T-helper 1 cell treated with Interleukin-12 subunit alpha and Interleukin-12 subunit beta and Interleukin-4 antibody, amounts not matched to agents 30 ng/mL and 1 ng/mL, for 36 hours (primary cell): ENCODE measurements at regions not wholly inside any gene's neighbourhood (a gene's known extent, or its start where the extent isn't known, plus 50 kb on each side); places are given as distances from the start of the nearest gene placed in this dataset.
"Not testable (repeated sequence)": the region's sequence is repeated elsewhere in the genome, so short reads cannot be mapped to it uniquely, and the experiment has no call there.

Experiments used
- intact Hi-C: fragments of 100-400 bp; cut with micrococcal nuclease; formaldehyde crosslinking; loops from one replicate; pipeline ENCODE4 v1.15.1; 2024

- intact Hi-C loops = no loop called here
Measured at GRCh38 chr6:156612361-156612760, 164.8 kb upstream of the ARID1B start.

GRCh38 chr6:156602066-156602385, 175.2 kb upstream of the ARID1B start:
- intact Hi-C loops = no loop called here

GRCh38 chr6:156601152-156602065, 175.8 kb upstream of the ARID1B start:
- intact Hi-C loops = no loop called here

- intact Hi-C loops = no loop called here
Measured at GRCh38 chr6:156600678-156601077, 176.5 kb upstream of the ARID1B start.

- intact Hi-C loops = no loop called here
Measured at GRCh38 chr6:156599978-156600590, 177.1 kb upstream of the ARID1B start.

GRCh38 chr6:156599366-156599765, 177.8 kb upstream of the ARID1B start:
- intact Hi-C loops = no loop called here

- intact Hi-C loops = no loop called here
Measured at GRCh38 chr6:156598855-156599180, 178.4 kb upstream of the ARID1B start.

- intact Hi-C loops = no loop called here
Measured at GRCh38 chr6:156598071-156598854, 178.9 kb upstream of the ARID1B start.

GRCh38 chr6:156597095-156597494, 180.1 kb upstream of the ARID1B start:
- intact Hi-C loops = no loop called here

- intact Hi-C loops = no loop called here
Measured at GRCh38 chr6:156595476-156595875, 181.7 kb upstream of the ARID1B start.

- intact Hi-C loops = no loop called here
Measured at GRCh38 chr6:156593893-156594292, 183.3 kb upstream of the ARID1B start.

GRCh38 chr6:156593127-156593526, 184.1 kb upstream of the ARID1B start:
- intact Hi-C loops = no loop called here

- intact Hi-C loops = no loop called here
Measured at GRCh38 chr6:156590482-156590881, 186.7 kb upstream of the ARID1B start.

GRCh38 chr6:156589281-156589680, 187.9 kb upstream of the ARID1B start:
- intact Hi-C loops = no loop called here

- intact Hi-C loops = no loop called here
Measured at GRCh38 chr6:156587751-156588301, 189.4 kb upstream of the ARID1B start.

GRCh38 chr6:156587071-156587470, 190.1 kb upstream of the ARID1B start:
- intact Hi-C loops = no loop called here

GRCh38 chr6:156585859-156586258, 191.3 kb upstream of the ARID1B start:
- intact Hi-C loops = no loop called here

GRCh38 chr6:156584121-156584520, 193.1 kb upstream of the ARID1B start:
- intact Hi-C loops = not testable (repeated sequence)

- intact Hi-C loops = no loop called here
Measured at GRCh38 chr6:156583083-156583482, 194.1 kb upstream of the ARID1B start.

GRCh38 chr6:156582509-156582992, 194.6 kb upstream of the ARID1B start:
- intact Hi-C loops = no loop called here

GRCh38 chr6:156579564-156579963, 197.6 kb upstream of the ARID1B start:
- intact Hi-C loops = loop anchor here (2.0 kb wide), 1 partner anchor 35 kb away; no protein-coding TSS in a partner anchor

- intact Hi-C loops = loop anchor here (2.0 kb wide), 1 partner anchor 33 kb away; no protein-coding TSS in a partner anchor
Measured at GRCh38 chr6:156577749-156578148, 199.4 kb upstream of the ARID1B start.
